ENCODE measurements at regions not wholly inside any gene's neighbourhood (a gene's known extent, or its start where the extent isn't known, plus 50 kb on each side); places are given as distances from the start of the nearest gene placed in this dataset.

GRCh38 chr13:48595431-48596429 is 58.0 kb upstream of the CYSLTR2 start:
- no peaks in the 10 kb centered on the region for H3K27me3 ChIP-seq (ENCODE audit: low read depth, low read length)
- H3K4me3 ChIP-seq (ENCODE audit: low read depth in 1 of 2, low read length in 2 of 2), result no peak overlapping the region
- no peak overlapping the region for H3K27ac ChIP-seq (ENCODE audit: low read length)
- H3K36me3 ChIP-seq (ENCODE audit: control insufficient read depth in 1 of 2, insufficient read depth in 2 of 2, low read length in 2 of 2), result no peaks in the 10 kb centered on the region
- H3K4me1 ChIP-seq (ENCODE audit: control insufficient read depth in 1 of 2, insufficient read depth in 2 of 2, low read length in 2 of 2), result peaks cover 0 to under 1% of the 10 kb centered on the region in 2 donors
- peaks cover 0 to 5% of the 10 kb centered on the region in 2 donors for H3K9me3 ChIP-seq (ENCODE audit: control insufficient read depth in 1 of 2, low read length in 2 of 2)

- no peaks in the 10 kb centered on the region for H3K4me1 ChIP-seq (ENCODE audit: control insufficient read depth in 1 of 2, insufficient read depth in 2 of 2, low read length in 2 of 2)
- H3K27me3 ChIP-seq (ENCODE audit: low read depth, low read length), result no peaks in the 10 kb centered on the region
- H3K4me3 ChIP-seq (ENCODE audit: low read depth in 1 of 2, low read length in 2 of 2), result no peak overlapping the region
- no peak overlapping the region for H3K27ac ChIP-seq (ENCODE audit: low read length)
- H3K36me3 ChIP-seq (ENCODE audit: control insufficient read depth in 1 of 2, insufficient read depth in 2 of 2, low read length in 2 of 2), result no peaks in the 10 kb centered on the region
- H3K9me3 ChIP-seq (ENCODE audit: control insufficient read depth in 1 of 2, low read length in 2 of 2), result peaks cover 0 to 6% of the 10 kb centered on the region in 2 donors
Measured at GRCh38 chr13:48600374-48601364, 53.1 kb upstream of the CYSLTR2 start.

- H3K36me3 ChIP-seq (ENCODE audit: control insufficient read depth in 1 of 2, insufficient read depth in 2 of 2, low read length in 2 of 2), result no peaks in the 10 kb centered on the region
- no peaks in the 10 kb centered on the region for H3K27me3 ChIP-seq (ENCODE audit: low read depth, low read length)
- H3K4me1 ChIP-seq (ENCODE audit: control insufficient read depth in 1 of 2, insufficient read depth in 2 of 2, low read length in 2 of 2), result no peaks in the 10 kb centered on the region
- H3K27ac ChIP-seq (ENCODE audit: low read length), result no peak overlapping the region
- peaks cover 0 to 12% of the 10 kb centered on the region in 2 donors for H3K9me3 ChIP-seq (ENCODE audit: control insufficient read depth in 1 of 2, low read length in 2 of 2)
- no peak overlapping the region for H3K4me3 ChIP-seq (ENCODE audit: low read depth in 1 of 2, low read length in 2 of 2)
Measured at GRCh38 chr13:48602296-48603016, 51.3 kb upstream of the CYSLTR2 start.

- peaks cover 0 to 12% of the 10 kb centered on the region in 2 donors for H3K9me3 ChIP-seq (ENCODE audit: control insufficient read depth in 1 of 2, low read length in 2 of 2)
- H3K27me3 ChIP-seq (ENCODE audit: low read depth, low read length), result no peaks in the 10 kb centered on the region
- H3K4me3 ChIP-seq (ENCODE audit: low read depth in 1 of 2, low read length in 2 of 2), result no peak overlapping the region
- H3K27ac ChIP-seq (ENCODE audit: low read length), result no peak overlapping the region
- no peaks in the 10 kb centered on the region for H3K36me3 ChIP-seq (ENCODE audit: control insufficient read depth in 1 of 2, insufficient read depth in 2 of 2, low read length in 2 of 2)
- H3K4me1 ChIP-seq (ENCODE audit: control insufficient read depth in 1 of 2, insufficient read depth in 2 of 2, low read length in 2 of 2), result no peaks in the 10 kb centered on the region
Measured at GRCh38 chr13:48603375-48603774, 50.4 kb upstream of the CYSLTR2 start.
